Cardiac muscle cell (in vitro differentiated cells and primary cell): ENCODE measurements at regions not wholly inside any gene's neighbourhood (a gene's known extent, or its start where the extent isn't known, plus 50 kb on each side); places are given as distances from the start of the nearest gene placed in this dataset.

ENCODE experiments used
- DNase-seq, 2 donors: peaks; one replicate each; pipeline versions ENCODE4 v3.0.0 to v3.0.0-alpha.2; 2010 to 2017; ENCODE audit warnings: low read depth in 1 of 2, low spot score in 1 of 2
- H3K27ac ChIP-seq: fragments of 200-600 bp; sonication (generic); 2 replicates; pipeline ENCODE4 v1.5.1; 2016
- H3K27me3 ChIP-seq: fragments of 200-600 bp; sonication (generic); 2 replicates; pipeline ENCODE4 v1.6.0; 2016; ENCODE audit warnings: control low read depth
- H3K36me3 ChIP-seq: fragments of 200-600 bp; sonication (generic); 2 replicates; pipeline ENCODE4 v1.5.1; 2016; ENCODE audit warnings: control low read depth
- H3K4me1 ChIP-seq: fragments of 200-600 bp; sonication (generic); 2 replicates; pipeline ENCODE4 v1.8.1; 2017; ENCODE audit warnings: low read depth, mild to moderate bottlenecking, mixed run types
- H3K4me3 ChIP-seq: fragments of 200-600 bp; sonication (generic); 2 replicates; pipeline ENCODE4 v1.5.1; 2016; ENCODE audit warnings: mild to moderate bottlenecking
- H3K9me3 ChIP-seq: fragments of 200-600 bp; sonication (generic); 2 replicates; pipeline ENCODE4 v1.5.1; 2017; ENCODE audit warnings: low read depth, mild to moderate bottlenecking, control low read depth
- CTCF ChIP-seq: IDR thresholded peaks from 2 replicates; pipeline ENCODE4 v1.5.1; 2012; ENCODE audit warnings: low read depth, mild to moderate bottlenecking, low read length

GRCh38 chr14:101480022-101480746, 81.1 kb upstream of the DIO3 start:
- Histone ChIP-seq H3K4me1 (peaks cover 7% of the 10 kb centered on the region), H3K36me3 (no peaks in the 10 kb centered on the region), H3K9me3 (no peaks in the 10 kb centered on the region), H3K27me3 (no peaks in the 10 kb centered on the region), H3K4me3 (no peak overlapping the region), H3K27ac (no peak overlapping the region)
- no peak for DNase-seq
- TF ChIP-seq CTCF = no peak

GRCh38 chr14:101480747-101481530, 80.4 kb upstream of the DIO3 start:
- TF ChIP-seq CTCF = no peak
- H3K27ac ChIP-seq = no peak overlapping the region
- peak in 1 of 2 donors; percentile 70 for DNase-seq
- peaks cover 7% of the 10 kb centered on the region for H3K4me1 ChIP-seq
- H3K4me3 ChIP-seq = no peak overlapping the region
- no peaks in the 10 kb centered on the region for H3K27me3 ChIP-seq
- H3K9me3 ChIP-seq = no peaks in the 10 kb centered on the region
- H3K36me3 ChIP-seq = no peaks in the 10 kb centered on the region

GRCh38 chr14:101481557-101481956, 79.7 kb upstream of the DIO3 start:
- Histone ChIP-seq H3K4me1 (peaks cover 7% of the 10 kb centered on the region), H3K9me3 (no peaks in the 10 kb centered on the region), H3K36me3 (no peaks in the 10 kb centered on the region), H3K27me3 (no peaks in the 10 kb centered on the region), H3K4me3 (no peak overlapping the region), H3K27ac (no peak overlapping the region)
- TF ChIP-seq CTCF = no peak
- no peak for DNase-seq

GRCh38 chr14:101482066-101482465, 79.2 kb upstream of the DIO3 start:
- H3K9me3 ChIP-seq = no peaks in the 10 kb centered on the region
- DNase-seq = no peak
- no peak overlapping the region for H3K4me3 ChIP-seq
- no peaks in the 10 kb centered on the region for H3K27me3 ChIP-seq
- no peak for TF ChIP-seq CTCF
- no peak overlapping the region for H3K27ac ChIP-seq
- H3K4me1 ChIP-seq = peaks cover 7% of the 10 kb centered on the region
- no peaks in the 10 kb centered on the region for H3K36me3 ChIP-seq

GRCh38 chr14:101483829-101484228, 77.5 kb upstream of the DIO3 start:
- Histone ChIP-seq H3K27ac (no peak overlapping the region), H3K4me1 (no peaks in the 10 kb centered on the region), H3K4me3 (no peak overlapping the region), H3K27me3 (no peaks in the 10 kb centered on the region), H3K9me3 (no peaks in the 10 kb centered on the region), H3K36me3 (no peaks in the 10 kb centered on the region)
- no peak for TF ChIP-seq CTCF
- no peak for DNase-seq
